ENCODE measurements at regions not wholly inside any gene's neighbourhood (a gene's known extent, or its start where the extent isn't known, plus 50 kb on each side); places are given as distances from the start of the nearest gene placed in this dataset.

DNA sequence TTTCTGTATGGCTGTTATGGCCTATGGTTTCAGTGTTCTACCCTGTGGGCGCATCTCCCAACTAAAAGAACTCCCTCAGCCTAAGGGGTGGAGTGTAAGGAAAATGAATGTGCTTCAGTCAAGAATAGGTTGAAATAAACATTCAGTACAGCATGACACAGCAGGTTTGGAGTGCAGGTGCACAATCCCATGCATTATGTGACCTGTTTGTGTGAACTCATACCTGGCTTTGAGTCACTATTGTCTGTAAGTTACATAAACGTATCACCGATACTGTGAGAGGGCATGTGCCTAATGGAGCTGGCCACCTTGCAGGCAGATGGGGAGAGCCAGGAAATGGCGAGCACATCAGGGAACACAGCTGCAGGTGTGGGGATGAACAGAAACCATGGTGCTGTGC, 216.0 kb downstream of the DSEL start:
- no peak for DNase-seq (ENCODE audit: low read depth in 2 of 3, low spot score in 1 of 3)

DNA sequence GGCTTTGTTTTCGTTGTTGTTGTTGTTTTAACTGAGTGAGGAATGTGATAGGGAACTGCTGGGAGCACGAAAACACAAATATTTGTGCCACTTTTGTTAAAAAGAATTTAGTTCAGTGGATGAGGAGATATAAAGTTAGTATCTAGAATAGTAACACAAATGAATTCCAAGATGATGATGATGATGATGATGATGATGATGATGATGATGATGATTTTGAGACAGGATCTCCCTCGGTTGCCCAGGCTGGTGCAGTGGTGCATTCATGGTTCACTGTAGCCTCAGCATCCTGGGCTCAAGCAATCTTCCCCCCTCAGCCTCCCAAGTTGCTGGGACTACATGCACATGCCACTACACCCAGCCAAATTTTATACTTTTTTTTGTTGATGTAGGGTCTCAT, 223.7 kb downstream of the DSEL start:
- DNase-seq (ENCODE audit: low read depth in 2 of 3, low spot score in 1 of 3) = no peak

DNA sequence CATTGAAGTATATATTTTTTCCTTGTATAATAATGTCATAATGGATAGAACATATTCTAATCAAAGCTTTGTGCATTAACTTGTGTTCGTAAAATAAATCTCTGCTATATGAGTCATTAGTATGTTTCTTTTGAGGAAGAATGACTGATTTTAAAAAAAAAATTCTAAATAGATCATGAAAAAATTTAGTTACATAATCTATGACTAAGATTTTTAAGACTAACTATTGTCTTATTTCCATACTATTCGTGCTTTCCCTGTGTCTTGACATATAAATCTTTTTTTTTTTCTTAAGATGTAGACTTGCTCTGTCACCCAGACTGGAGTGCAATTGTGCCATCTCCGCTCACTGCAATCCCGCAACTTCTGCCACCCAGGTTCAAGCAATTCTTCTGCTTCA, 226.1 kb downstream of the DSEL start:
- no peak for DNase-seq (ENCODE audit: low read depth in 2 of 3, low spot score in 1 of 3)

DNA sequence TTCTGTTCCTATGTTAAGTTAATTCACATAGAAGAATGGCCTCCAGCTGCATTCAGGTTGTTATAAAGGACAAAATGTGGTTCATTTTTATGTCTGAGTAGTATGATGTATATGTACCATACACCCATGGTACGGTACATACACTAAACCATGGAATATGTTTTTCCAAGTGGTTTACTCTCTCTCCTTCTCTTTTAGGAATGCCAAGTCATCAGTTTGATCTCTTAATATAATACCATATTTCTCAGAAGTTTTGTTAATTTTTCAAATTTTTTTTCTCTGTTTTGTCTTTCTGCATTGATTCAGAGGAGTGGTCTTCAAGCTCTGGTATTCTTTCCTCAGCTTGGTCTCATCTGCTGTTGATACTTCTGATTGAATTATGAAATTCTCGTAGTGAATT, 230.9 kb downstream of the DSEL start:
- no peak for DNase-seq (ENCODE audit: low read depth in 2 of 3, low spot score in 1 of 3)

DNA sequence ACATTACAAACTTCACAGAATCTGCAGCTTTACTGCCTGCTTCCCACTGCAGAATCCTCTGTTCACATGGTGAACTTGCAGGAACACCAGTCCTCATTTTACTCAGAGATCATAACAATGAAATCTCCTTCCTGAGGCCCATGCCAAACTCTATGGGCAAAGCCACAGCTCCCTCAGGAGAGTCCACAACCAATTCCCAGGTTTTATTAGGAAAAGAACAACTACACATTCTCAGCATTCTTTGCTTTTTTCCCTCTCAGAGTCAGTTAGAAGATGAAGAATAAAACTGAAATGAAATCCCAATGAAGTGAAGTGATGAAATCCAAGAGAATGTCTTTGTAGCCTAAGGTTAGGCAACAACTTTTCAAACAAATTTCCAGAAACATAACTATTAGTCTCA, 233.7 kb downstream of the DSEL start:
- DNase-seq (ENCODE audit: low read depth in 2 of 3, low spot score in 1 of 3) = no peak

DNA sequence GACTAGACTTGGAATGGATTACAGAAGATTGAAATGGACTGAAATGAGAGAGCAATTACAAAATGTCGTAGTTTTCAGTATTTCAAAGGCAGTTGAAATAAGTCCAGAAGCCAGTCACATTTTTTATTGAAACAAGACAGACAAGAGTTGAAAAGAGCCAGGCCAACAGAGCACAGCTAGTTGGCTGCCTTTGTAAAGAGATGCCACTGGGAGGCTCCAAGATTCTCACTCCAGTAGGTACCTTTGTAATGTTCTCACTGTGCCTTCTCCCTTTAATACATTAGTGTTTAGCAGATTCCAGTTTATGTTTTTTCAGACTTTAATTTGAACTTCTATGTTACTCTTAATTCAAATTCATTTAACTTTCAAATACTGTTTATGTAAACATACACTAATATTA, 234.8 kb downstream of the DSEL start:
- DNase-seq (ENCODE audit: low read depth in 2 of 3, low spot score in 1 of 3) = no peak

DNA sequence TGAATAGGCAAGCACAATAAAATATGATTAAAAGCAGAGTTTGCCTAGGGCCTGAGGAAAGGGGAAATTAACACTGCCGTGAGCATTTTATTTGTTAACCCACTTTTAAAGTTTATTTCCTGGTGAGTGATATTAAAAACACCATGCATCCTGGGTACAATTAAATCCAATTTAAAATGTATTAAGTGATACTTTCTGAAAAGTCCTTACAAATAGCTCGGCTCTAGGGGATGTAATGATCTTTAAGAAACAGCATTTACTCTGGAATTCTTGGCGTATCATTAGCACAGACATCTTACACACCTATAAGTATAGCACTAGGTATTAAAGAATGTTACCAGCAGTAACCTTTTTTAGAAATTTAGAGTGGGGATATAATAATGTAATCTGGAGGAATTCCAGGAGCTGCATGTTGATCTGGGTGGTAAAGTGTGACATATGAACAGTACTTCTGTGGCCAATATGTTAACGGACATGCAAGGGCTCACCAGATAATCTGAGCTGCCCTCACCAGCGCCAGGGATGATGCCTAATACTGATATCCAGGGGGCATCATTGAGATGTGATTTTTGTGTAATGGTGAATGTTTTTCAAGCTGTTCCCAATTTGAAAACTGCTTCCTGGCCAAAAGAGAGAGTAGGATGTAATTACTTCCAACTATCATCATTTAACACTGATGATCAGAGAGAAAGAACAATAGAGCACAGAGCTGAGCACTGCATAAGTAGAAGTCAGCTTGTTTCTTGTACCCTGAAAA, 235.9 kb downstream of the DSEL start:
- DNase-seq (ENCODE audit: low read depth in 2 of 3, low spot score in 1 of 3) = no peak

DNA sequence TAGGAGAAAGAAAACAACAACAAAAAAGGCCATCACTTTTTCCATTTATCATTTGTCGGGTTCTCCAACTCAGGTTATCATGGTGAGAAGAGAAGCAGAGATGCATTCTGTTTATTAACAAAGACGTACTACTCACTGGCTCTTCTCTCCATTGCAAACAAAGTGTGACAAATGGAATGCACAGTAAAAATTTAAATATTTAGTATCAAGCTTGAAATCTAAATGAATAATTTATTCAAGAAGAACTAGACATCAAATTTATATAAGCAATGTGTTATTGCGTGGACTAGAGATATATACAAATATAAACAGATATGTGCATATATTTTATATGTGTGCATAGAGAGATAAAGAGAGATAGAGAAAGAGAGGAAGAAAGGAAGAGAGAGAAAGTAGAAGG, 236.5 kb downstream of the DSEL start:
- DNase-seq (ENCODE audit: low read depth in 2 of 3, low spot score in 1 of 3) = no peak

DNA sequence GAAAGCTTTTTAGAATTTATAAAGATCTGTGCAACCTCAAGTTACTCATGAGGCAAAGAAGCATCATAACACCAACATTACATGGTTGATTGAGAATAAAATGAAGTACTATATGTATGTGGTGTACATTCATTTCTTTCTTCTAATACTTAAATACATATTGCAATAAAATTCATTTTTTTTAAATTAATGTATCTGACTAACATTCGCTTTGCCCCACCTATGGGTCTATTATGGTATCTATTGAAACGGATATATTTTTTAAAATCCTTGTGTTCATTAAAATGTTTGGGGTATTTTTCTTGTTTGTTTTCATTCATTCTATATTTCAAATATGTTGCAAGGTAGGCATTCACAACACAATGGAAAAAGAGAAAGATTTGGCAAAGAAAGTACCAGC, 237.5 kb downstream of the DSEL start:
- no peak for DNase-seq (ENCODE audit: low read depth in 2 of 3, low spot score in 1 of 3)

DNA sequence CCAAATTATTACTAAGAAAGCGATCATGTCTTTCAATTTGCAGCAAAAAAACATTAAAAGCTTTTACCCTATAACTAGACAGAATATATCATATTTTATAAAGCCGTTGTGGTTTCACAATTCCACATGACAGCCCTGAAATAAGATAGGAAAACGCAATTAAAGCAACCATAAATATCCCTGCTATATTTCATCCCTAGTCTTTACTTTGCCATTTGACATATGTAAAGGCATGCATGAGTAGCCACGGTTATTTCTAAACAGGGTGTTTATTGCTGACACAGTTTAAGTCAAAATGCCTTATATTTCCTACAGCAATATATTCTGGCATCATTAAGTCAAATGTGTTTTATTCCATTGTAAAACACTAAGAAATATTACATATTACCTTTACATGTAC, 239.9 kb downstream of the DSEL start:
- DNase-seq (ENCODE audit: low read depth in 2 of 3, low spot score in 1 of 3) = no peak

DNA sequence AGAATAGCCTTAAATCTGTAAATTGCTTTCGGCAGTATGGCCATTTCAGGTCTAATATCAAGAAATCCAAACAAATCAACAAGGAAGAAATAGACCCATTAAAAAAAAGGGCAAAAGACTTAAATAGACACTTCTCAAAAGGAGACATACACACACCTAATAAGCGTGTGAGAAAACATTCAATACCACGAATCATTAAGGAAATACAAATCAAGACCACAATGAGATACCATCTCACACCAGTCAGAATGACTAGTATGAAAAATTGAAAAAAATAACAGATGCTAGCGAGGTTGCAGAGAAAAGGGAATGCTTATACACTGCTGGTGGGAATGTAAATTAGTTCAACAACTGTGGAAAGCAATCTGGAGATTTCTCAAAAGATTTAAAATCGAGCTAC, 243.2 kb downstream of the DSEL start:
- no peak for DNase-seq (ENCODE audit: low read depth in 2 of 3, low spot score in 1 of 3)

DNA sequence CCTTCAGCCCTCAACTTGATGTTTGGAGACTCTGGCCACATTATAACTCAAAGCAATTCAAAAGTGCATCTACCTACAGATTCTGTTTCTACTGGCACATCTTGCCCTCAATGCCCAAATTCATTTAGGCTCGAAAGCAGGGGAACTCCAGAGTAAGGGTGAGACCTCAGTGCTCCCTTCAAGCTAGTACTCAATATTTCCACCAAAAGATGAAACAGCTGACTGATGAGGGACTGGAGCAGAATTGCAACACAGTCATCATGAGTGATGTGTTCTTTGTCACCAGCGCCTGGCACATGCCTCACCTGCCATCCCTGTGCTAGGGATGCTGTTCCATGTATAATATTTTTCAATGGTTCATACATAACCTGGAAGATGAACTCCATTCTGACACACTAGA, 247.3 kb downstream of the DSEL start:
- DNase-seq (ENCODE audit: low read depth in 2 of 3, low spot score in 1 of 3) = no peak

DNA sequence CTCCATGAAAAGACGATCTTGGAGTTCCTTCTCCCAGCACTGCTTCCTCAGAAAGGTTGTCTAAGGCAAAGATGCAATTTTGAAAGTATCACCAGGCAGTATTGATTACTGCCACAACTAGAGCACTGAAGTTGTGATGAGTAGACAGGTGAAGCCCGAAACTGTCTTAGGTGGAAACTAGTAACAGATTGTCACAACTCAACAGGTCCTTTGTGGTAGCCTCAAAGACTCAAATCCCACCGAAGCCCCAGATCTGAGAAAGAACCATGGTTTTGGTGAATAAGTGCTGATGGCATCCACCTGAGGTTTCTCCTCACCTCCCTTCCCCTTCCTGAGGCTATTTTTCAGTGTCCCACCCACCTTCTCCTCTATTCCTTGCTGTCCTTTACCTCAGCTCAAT, 248.0 kb downstream of the DSEL start:
- no peak for DNase-seq (ENCODE audit: low read depth in 2 of 3, low spot score in 1 of 3)

DNA sequence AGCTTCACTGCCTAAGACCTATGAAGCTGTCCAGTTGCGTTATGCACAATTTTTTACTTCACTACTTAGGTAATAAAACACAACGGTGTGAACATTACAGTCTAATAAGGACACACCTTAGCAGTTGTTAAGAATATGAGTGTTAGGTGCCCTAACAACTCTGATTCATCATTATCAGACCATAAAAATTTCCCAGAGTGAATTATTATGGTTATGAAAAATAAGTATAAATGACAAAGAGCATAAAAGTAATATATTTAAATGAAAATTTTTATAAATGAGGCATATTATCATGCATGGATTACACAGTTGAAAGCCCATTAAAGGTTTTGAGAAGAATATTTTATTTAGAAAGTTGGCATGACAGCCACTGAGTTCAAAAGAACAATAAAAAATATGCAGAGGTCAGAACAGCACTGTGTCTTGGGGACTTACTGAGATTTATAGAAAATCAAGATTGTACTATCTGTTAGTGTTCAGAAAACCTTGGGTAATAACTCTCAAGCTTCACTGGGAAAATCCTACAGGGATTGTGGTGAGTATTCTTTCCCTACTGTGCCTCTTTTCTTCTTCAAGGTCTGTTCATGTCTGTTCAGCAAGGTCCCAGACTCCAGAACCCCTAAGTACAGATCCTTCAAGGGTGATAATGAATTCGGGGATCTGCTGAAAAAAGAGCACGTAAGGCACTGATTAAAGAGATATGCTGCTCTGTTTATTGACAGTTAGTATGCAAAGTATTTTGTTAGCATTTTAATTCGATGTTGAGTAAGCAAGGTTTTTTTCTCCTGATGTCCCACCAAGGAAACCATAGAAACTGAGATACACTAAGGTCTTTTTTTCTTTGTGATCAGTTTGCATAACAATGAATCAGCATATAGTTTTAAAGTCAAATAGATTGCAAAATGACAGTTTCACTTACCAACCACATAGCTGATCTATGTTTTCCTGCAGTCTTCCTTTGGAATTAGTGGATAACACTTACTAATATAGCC, 250.0 kb downstream of the DSEL start:
- DNase-seq (ENCODE audit: low read depth in 2 of 3, low spot score in 1 of 3) = no peak

DNA sequence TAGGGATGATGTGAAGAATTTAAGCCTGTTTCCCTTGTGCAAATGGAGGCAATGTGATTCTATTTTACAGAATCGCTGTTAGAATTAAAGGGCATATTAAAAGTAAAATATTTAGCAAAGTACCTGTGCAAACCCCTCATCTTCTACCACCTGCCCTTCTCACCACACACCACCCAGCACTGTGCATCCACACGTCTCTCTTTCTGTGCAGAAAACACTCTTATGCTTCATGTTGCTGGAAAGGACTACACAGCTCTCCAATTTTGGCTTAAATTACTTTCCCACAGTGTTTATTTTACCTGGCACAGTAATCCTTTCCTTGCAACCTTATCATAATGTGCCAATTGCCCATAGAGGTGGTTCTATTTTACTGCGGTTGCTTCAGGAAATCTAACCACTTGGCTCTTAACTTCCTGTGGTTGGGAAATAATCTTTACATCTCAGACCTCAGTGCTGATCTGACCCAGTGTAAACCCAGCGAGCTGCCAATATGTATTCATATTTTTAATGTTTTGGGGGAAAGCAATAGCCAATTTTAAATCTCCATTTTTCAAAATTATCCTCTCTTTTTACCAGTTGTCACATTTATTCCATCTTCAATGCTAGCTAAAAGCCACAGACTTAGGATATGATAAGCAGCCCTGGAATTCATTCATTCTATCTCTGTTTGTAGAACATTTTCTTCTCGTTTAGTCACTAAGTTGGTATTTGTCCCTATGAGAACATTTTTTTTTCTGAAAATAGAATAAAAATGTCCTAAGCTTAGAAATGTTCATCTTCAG, 250.9 kb downstream of the DSEL start:
- no peak for DNase-seq (ENCODE audit: low read depth in 2 of 3, low spot score in 1 of 3)

DNA sequence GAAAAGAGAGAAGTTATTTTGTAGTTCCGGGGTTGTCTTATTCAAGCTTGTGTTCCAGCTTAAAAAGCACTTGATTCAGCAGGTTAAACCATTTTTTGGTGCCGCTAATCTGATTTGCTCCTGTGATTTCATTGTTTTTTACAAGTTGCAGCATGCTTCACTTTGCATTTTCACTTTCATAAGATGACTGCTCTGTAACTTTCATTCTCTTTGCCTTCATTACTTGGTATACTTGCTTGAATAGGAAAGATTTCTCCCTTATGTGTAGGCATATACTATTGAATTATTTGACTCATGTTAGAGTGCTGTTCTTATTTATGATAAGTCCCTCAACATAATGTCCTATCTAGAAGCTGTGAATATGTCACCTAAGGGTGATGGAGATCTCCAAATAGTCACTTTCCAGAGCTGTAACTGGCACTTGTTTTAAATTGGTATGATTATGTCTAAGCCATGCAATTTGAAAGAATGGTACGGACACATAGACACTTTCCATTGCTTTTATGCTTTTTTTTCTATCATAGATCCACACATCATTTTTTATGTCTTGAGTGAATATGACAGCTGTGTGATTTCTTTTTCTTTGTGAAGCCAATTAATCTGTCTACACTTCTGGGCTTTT, 254.5 kb downstream of the DSEL start:
- no peak for DNase-seq (ENCODE audit: low read depth in 2 of 3, low spot score in 1 of 3)

DNA sequence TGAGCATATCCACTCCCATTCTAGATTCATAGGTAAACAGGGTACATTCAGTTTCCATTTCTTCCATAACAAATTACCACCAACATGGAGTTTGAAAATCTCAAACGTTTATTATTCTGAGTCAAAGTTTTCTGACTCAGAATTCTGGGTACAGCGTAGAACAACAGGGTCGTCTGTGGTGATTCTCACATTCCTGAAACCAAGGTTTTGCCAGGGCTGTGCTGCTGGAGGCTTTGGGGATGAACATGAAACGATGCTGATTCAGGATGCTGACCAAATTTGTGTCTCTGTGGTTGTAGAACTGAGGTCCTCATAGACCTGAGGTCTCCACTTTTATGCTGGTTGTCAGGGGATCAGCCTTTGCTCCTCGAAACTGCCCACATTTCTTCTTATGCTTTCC, 255.7 kb downstream of the DSEL start:
- DNase-seq (ENCODE audit: low read depth in 2 of 3, low spot score in 1 of 3) = no peak

DNA sequence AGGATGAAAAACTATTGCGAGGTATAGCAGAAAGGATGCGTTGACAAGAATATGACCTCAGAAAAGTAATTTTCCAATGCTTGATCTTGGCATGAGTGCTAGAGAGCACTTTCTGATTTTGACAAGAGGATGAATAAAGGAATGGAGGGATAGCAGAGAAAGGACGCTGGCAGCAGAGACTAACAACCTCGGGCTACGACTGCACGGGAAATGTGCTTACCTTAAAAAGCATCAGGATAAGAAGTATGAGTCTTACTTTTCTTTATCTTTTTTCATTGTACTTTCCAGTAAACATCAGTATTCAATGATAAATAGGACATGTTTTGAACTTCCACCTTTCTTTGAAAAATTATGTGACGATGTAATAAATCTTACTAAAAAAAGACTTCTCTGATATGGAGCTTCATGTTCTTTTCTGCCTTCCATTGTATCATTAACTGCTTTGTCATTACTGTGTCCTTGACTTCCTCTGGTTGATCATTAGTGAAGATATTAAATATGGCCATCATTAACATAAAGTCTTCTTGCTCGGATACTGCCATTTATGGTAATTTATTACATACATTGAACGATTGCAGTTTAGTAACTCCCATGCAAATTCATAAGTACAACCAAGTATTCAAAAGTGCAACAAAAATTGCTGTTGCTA, 265.6 kb downstream of the DSEL start:
- no peak for DNase-seq (ENCODE audit: low read depth in 2 of 3, low spot score in 1 of 3)

DNA sequence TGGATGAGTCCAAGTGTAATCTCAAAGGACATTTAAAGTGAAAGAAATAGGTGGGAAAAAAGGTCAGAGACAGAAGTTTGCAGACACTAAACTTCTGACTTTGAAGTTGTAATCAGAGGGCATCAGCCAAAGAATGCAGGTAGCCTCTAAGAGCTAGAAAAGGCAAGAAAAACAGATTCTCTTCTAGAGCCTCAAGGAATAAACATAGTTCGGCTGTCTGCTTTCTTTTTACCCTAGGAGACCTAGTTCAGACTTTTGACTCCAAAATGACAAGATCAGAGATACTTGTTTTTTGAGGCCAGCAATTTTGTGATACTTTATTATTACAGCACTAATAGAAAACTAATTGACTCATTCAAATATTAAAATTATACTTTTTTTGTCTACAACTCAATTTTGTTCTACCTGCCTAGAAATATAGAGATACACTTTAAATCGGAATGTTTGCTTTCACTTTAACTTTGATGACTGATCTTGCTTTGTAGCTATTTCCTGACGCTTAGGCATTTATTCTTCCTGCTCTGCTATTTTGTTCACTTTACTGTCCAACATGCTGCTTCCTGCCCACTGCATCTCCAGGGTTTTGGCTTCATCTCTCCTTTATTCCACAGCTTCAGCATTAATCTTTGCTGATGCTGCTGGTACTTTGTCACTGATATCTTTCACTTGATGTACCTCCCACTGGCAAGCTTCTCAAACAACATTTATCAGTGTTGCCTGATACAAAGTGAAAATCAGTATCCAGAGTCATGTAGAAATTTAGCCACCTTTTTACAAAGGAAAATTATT, 272.5 kb downstream of the DSEL start:
- DNase-seq (ENCODE audit: low read depth in 2 of 3, low spot score in 1 of 3) = no peak

DNA sequence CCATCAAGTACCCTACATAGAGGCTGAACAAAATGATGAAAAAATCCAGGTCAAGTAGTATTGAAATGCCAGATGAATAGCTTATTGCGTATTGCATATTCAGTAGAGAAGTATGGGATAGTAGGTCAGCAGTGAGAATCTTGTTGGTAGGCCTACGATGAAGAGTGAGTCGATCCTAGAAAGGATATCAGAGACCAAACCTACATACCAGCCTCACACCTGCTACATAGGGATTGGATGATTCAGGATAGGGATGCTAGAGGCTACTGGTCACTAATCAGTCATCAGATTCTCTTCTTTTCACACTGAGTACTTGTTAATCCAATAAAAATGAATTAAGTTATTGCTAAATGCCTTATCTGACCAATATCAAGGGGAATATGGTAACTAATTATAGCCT, 274.5 kb downstream of the DSEL start:
- no peak for DNase-seq (ENCODE audit: low read depth in 2 of 3, low spot score in 1 of 3)

All from stimulated activated CD4-positive, alpha-beta T cell treated with anti-CD3 and anti-CD28 coated beads, Interleukin-12 subunit alpha, Interleukin-12 subunit beta, amount 100 ng/mL, for 48 hours (primary cell).